GM12874 (cell line): ENCODE measurements at regions not wholly inside any gene's neighbourhood (a gene's known extent, or its start where the extent isn't known, plus 50 kb on each side); places are given as distances from the start of the nearest gene placed in this dataset.

ENCODE experiments used
- CTCF ChIP-seq: IDR thresholded peaks from 2 replicates; pipeline ENCODE4 v1.5.1; 2011; ENCODE audit warnings: low read depth, mild to moderate bottlenecking, control low read depth, low read length, moderate library complexity; ENCODE audit not compliant: insufficient read depth

- no peak for TF ChIP-seq CTCF
Observed at GRCh38 chr13:68007576-68007975, 777.4 kb upstream of the PCDH9 start.

GRCh38 chr13:67996101-67996500 is 766.0 kb upstream of the PCDH9 start:
- TF ChIP-seq CTCF: no peak

GRCh38 chr13:67990868-67991267 is 760.7 kb upstream of the PCDH9 start:
- no peak for TF ChIP-seq CTCF

- no peak for TF ChIP-seq CTCF
Observed at GRCh38 chr13:67986234-67986633, 756.1 kb upstream of the PCDH9 start.

GRCh38 chr13:67977066-67977465 is 746.9 kb upstream of the PCDH9 start:
- TF ChIP-seq CTCF: no peak

- TF ChIP-seq CTCF: no peak
Observed at GRCh38 chr13:67971291-67971690, 741.2 kb upstream of the PCDH9 start.

- TF ChIP-seq CTCF: no peak
Observed at GRCh38 chr13:67967031-67967430, 736.9 kb upstream of the PCDH9 start.

GRCh38 chr13:67966065-67966464 is 735.9 kb upstream of the PCDH9 start:
- TF ChIP-seq CTCF: no peak
